ENCODE measurements at regions not wholly inside any gene's neighbourhood (a gene's known extent, or its start where the extent isn't known, plus 50 kb on each side); places are given as distances from the start of the nearest gene placed in this dataset.

DNA sequence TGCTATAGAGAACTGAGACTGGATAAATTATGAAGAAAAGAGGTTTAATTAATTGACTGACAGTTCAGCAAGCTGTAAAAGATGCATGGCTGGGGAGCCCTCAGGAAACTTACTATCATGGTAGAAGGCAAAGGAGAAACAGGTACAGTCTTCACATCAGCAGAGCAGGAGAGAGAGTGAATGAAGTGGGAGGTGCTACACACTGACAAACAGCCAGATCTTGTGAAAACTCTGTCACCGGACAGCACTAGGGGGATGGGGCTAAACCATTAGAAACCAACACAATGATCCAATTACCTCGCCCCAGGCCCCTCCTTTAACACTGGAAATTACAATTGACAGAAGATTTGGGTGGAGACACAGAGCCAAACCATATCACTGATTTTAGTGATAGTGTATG is 682.4 kb downstream of the SLC16A7 start:
- TF ChIP-seq, protein P1, sequence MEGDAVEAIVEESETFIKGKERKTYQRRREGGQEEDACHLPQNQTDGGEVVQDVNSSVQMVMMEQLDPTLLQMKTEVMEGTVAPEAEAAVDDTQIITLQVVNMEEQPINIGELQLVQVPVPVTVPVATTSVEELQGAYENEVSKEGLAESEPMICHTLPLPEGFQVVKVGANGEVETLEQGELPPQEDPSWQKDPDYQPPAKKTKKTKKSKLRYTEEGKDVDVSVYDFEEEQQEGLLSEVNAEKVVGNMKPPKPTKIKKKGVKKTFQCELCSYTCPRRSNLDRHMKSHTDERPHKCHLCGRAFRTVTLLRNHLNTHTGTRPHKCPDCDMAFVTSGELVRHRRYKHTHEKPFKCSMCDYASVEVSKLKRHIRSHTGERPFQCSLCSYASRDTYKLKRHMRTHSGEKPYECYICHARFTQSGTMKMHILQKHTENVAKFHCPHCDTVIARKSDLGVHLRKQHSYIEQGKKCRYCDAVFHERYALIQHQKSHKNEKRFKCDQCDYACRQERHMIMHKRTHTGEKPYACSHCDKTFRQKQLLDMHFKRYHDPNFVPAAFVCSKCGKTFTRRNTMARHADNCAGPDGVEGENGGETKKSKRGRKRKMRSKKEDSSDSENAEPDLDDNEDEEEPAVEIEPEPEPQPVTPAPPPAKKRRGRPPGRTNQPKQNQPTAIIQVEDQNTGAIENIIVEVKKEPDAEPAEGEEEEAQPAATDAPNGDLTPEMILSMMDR (IDR thresholded peaks at IDR 0.05; ENCODE audit: insufficient read depth, low read length, poor library complexity, severe bottlenecking): no peak
- TF ChIP-seq EZH2phosphoT487 (conservative IDR thresholded peaks at IDR 0.05; ENCODE audit: low read length): no peak
